SK-N-SH (cell line): ENCODE measurements at regions not wholly inside any gene's neighbourhood (a gene's known extent, or its start where the extent isn't known, plus 50 kb on each side); places are given as distances from the start of the nearest gene placed in this dataset.

Experiments
- CTCF ChIA-PET: fragments of 300-600, 350-600 bp; formaldehyde crosslinking; extraction: SDS; loops from one replicate; lab custom pipeline; 2021; lab: Yijun Ruan, JAX
- POLR2A ChIA-PET: fragments of 350-600 bp; sonication (Branson Sonifier 250); formaldehyde crosslinking; extraction: SDS; loops from one replicate; lab custom pipeline; 2020; ENCODE audit warnings: antibody characterized with exemption, inconsistent platforms; lab: Yijun Ruan, JAX
- DNase-seq: peaks from one replicate; pipeline ENCODE4 v3.0.0; 2012
- H2AFZ ChIP-seq: fragments of 200-600 bp; sonication (generic); 2 replicates; pipeline ENCODE4 v1.8.1; 2016; ENCODE audit warnings: antibody characterized with exemption, mild to moderate bottlenecking, low read depth
- H3F3A ChIP-seq: fragments of 200-600 bp; sonication (generic); replicated peaks from 2 replicates; pipeline ENCODE3; 2016; ENCODE audit warnings: antibody characterized with exemption, mild to moderate bottlenecking; ENCODE audit not compliant: insufficient read depth
- H3K27ac ChIP-seq, 2 experiments: fragments of 200-500 bp in 1 of 2; fragments of 200-600 bp in 1 of 2; sonication (Bioruptor generic) in 1 of 2; sonication (generic), shearing (Covaris generic) in 1 of 2; 2 replicates each; pipeline versions ENCODE4 v1.5.1 to v1.6.1; 2014 to 2016; ENCODE audit warnings: low read depth in 2 of 2, inconsistent platforms in 1 of 2, low read length in 1 of 2, mild to moderate bottlenecking in 1 of 2, mixed read lengths in 1 of 2
- H3K27me3 ChIP-seq: fragments of 200-600 bp; sonication (generic), shearing (Covaris generic); 2 replicates; pipeline ENCODE4 v1.6.1; 2016; ENCODE audit warnings: mixed run types; ENCODE audit not compliant: insufficient read depth
- H3K36me3 ChIP-seq, 2 experiments: fragments of 200-500 bp in 1 of 2; fragments of 200-600 bp in 1 of 2; sonication (Bioruptor generic) in 1 of 2; sonication (generic) in 1 of 2; replicated peaks in 1 of 2; 2 replicates each; pipeline versions ENCODE3 to v1.5.1; 2014 to 2016; ENCODE audit warnings: low read length in 1 of 2, mild to moderate bottlenecking in 1 of 2; ENCODE audit not compliant: insufficient read depth in 2 of 2, control insufficient read depth in 1 of 2
- H3K4me1 ChIP-seq, 2 experiments: fragments of 200-500 bp in 1 of 2; fragments of 200-600 bp in 1 of 2; sonication (Bioruptor generic) in 1 of 2; sonication (generic), shearing (Covaris generic) in 1 of 2; 2 replicates each; pipeline versions ENCODE4 v1.5.1 to v1.6.1; 2014 to 2016; ENCODE audit warnings: low read depth in 1 of 2, low read length in 1 of 2, mixed run types in 1 of 2; ENCODE audit not compliant: insufficient read depth in 2 of 2, control insufficient read depth in 1 of 2
- H3K4me2 ChIP-seq: fragments of 200-600 bp; sonication (generic), shearing (Covaris generic); 2 replicates; pipeline ENCODE4 v1.6.1; 2017; ENCODE audit warnings: mixed run types
- H3K4me3 ChIP-seq, 2 experiments: fragments of 200-500 bp in 1 of 2; fragments of 200-600 bp in 1 of 2; sonication (Bioruptor generic) in 1 of 2; sonication (generic), shearing (Covaris generic) in 1 of 2; 2 replicates each; pipeline versions ENCODE4 v1.5.1 to v1.8.1; 2014 to 2016; ENCODE audit warnings: low read depth in 2 of 2, inconsistent platforms in 1 of 2, low read length in 1 of 2, mild to moderate bottlenecking in 1 of 2, mixed read lengths in 1 of 2, moderate library complexity in 1 of 2
- H3K79me2 ChIP-seq: fragments of 200-600 bp; sonication (generic); 2 replicates; pipeline ENCODE4 v1.8.1; 2017; ENCODE audit warnings: mild to moderate bottlenecking; ENCODE audit not compliant: insufficient read depth
- H3K9ac ChIP-seq: fragments of 200-600 bp; sonication (generic); 2 replicates; pipeline ENCODE4 v1.6.1; 2017; ENCODE audit warnings: mixed run types
- H3K9me2 ChIP-seq: fragments of 200-600 bp; sonication (generic); 2 replicates; pipeline ENCODE4 v1.6.1; 2017; ENCODE audit warnings: mixed run types
- H3K9me3 ChIP-seq: fragments of 200-600 bp; sonication (generic); 2 replicates; pipeline ENCODE4 v1.6.1; 2017; ENCODE audit warnings: mixed run types, mild to moderate bottlenecking, moderate library complexity
- H4K20me1 ChIP-seq: fragments of 200-600 bp; sonication (generic); 2 replicates; pipeline ENCODE4 v1.6.1; 2017; ENCODE audit warnings: mild to moderate bottlenecking, mixed run types; ENCODE audit not compliant: insufficient read depth
- CHD2 ChIP-seq: fragments of 150-350 bp; IDR thresholded peaks from 2 replicates; pipeline ENCODE4 v1.6.1; 2018; ENCODE audit warnings: low read length; ENCODE audit not compliant: partially characterized antibody
- ELF1 ChIP-seq: IDR thresholded peaks from 2 replicates; pipeline ENCODE4 v1.4.0; 2012
- EP300 ChIP-seq, 2 experiments: IDR thresholded peaks; 2 replicates each; pipeline versions ENCODE4 v1.4.0 to v1.6.1; 2012; ENCODE audit warnings: borderline replicate concordance in 1 of 2, low read depth in 1 of 2, low read length in 1 of 2
- EZH2phosphoT487 ChIP-seq: fragments of 200-600 bp; sonication (generic); IDR thresholded peaks from 2 replicates; pipeline ENCODE4 v1.6.1; 2017; ENCODE audit warnings: low read depth, mixed run types, mild to moderate bottlenecking, antibody characterized with exemption, moderate library complexity, borderline replicate concordance
- FOSL2 ChIP-seq: IDR thresholded peaks from 2 replicates; pipeline ENCODE4 v1.4.0; 2012; ENCODE audit warnings: low read depth, mild to moderate bottlenecking, moderate library complexity, borderline replicate concordance
- GABPA ChIP-seq: IDR thresholded peaks from 2 replicates; pipeline ENCODE4 v1.4.0; 2012; ENCODE audit warnings: low read depth, mild to moderate bottlenecking
- IRF3 ChIP-seq: fragments of 150-350 bp; IDR thresholded peaks from 2 replicates; pipeline ENCODE4 v1.6.1; 2016; ENCODE audit warnings: mild to moderate bottlenecking, low read depth, low read length
- MAX ChIP-seq: IDR thresholded peaks from 2 replicates; pipeline ENCODE4 v1.4.0; 2012; ENCODE audit warnings: low read depth
- MXI1 ChIP-seq: IDR thresholded peaks from 2 replicates; pipeline ENCODE4 v1.6.1; 2012; ENCODE audit warnings: mild to moderate bottlenecking, low read depth, low read length, improper control_type of control experiment
- POLR2AphosphoS5 ChIP-seq: IDR thresholded peaks from 2 replicates; pipeline ENCODE4 v1.6.1; 2012; ENCODE audit warnings: low read depth, low read length
- RAD21 ChIP-seq: IDR thresholded peaks from 2 replicates; pipeline ENCODE4 v1.6.1; 2012; ENCODE audit warnings: mild to moderate bottlenecking, low read length
- REST ChIP-seq: IDR thresholded peaks from 2 replicates; pipeline ENCODE4 v1.6.1; 2012; ENCODE audit warnings: mild to moderate bottlenecking, low read depth, low read length, moderate library complexity
- SIN3A ChIP-seq: IDR thresholded peaks from 2 replicates; pipeline ENCODE4 v1.6.1; 2012; ENCODE audit warnings: low read depth, mild to moderate bottlenecking, low read length, moderate library complexity, borderline replicate concordance
- SMC3 ChIP-seq: IDR thresholded peaks from 2 replicates; pipeline ENCODE4 v1.6.1; 2012; ENCODE audit warnings: low read depth, low read length, improper control_type of control experiment
- TAF1 ChIP-seq: IDR thresholded peaks from 2 replicates; pipeline ENCODE4 v1.6.1; 2012; ENCODE audit warnings: low read depth, mild to moderate bottlenecking, low read length, moderate library complexity, borderline replicate concordance
- TCF12 ChIP-seq: IDR thresholded peaks from 2 replicates; pipeline ENCODE4 v1.4.0; 2012
- WGBS: methylation state at CpG from one replicate; pipeline ENCODE4 v1.1.6; 2017; ENCODE audit warnings: low lambda C conversion rate; 5-methylcytosine and 5-hydroxymethylcytosine counted together
- TF ChIP-seq, protein P1 (sequence below): IDR thresholded peaks from 2 replicates; pipeline ENCODE4 v1.4.0; 2012; ENCODE audit warnings: low read depth, borderline replicate concordance
- TF ChIP-seq, protein P2 (sequence below): fragments of 150-350 bp; IDR thresholded peaks from 2 replicates; pipeline ENCODE4 v1.6.1; 2017; ENCODE audit warnings: antibody characterized with exemption, low read length, low read depth, borderline replicate concordance

DNA sequence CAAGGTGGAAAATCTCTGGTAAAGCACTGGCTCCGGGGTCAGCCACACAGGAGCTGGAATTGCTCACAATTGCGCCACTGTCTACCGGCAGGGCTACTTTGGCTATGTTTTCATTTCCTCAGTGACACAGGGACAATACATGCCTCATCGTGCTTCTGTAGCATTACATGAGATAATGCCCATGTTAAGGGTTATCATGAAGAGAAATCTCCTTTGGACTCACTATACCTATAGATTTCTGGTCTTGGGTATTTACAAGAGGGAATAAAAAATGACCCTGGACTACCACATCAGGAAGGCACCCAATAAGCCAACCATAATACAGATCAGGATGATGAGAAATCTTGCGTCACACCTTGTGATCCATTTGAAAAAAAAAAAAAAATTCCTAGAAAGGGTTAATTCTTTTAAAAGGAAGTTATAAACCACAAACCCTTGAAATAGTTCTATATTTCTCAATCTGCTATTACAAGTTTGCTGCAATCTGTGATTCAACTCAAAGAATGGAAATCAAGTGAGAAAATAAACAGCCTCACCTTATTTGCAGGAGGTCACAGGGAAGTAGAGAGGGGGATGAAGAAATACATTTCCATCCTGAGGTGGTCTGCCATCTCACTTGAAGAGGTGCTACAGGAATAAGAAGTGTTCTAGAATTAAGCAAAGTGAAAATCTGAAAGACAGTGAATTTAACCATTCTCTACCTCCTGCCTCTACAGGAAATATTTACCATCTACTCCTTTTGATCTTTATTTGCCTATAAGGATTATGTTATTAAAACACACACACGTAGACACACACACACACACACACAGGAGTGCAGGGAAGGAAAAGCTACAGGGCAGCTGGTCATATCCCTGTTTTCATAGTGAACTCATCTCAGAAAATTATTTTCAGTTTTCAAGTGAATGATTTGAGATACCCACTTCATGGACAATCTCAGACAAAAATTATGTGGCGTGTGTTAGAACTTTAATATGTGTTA, 231.3 kb upstream of the CELF2 start:
- DNase-seq = no peak
- H3K36me3 ChIP-seq = no peaks in the 10 kb centered on the region
- CTCF ChIA-PET = no interaction called here
- H3K4me2 ChIP-seq = no peak overlapping the region
- no peak overlapping the region for H3K4me3 ChIP-seq
- H3K9ac ChIP-seq = no peak overlapping the region
- no peaks in the 10 kb centered on the region for H3K4me1 ChIP-seq
- no peak for TF ChIP-seq MXI1
- no peak for TF ChIP-seq RAD21
- no peak for TF ChIP-seq REST
- no peak for TF ChIP-seq MAX
- no peak for TF ChIP-seq IRF3
- TF ChIP-seq GABPA = no peak
- TF ChIP-seq EZH2phosphoT487 = no peak
- no peak for TF ChIP-seq POLR2AphosphoS5
- TF ChIP-seq SIN3A = no peak
- TF ChIP-seq ELF1 = no peak
- no peak for TF ChIP-seq TCF12
- TF ChIP-seq, all 33 proteins: peak for 0
- POLR2A ChIA-PET = no interaction called here
- Histone ChIP-seq H3K27me3 (no peaks in the 10 kb centered on the region), H3K79me2 (no peaks in the 10 kb centered on the region), H4K20me1 (no peaks in the 10 kb centered on the region), H3F3A (no peaks in the 10 kb centered on the region), H3K9me3 (no peaks in the 10 kb centered on the region), H3K27ac (no peak overlapping the region), H2AFZ (no peak overlapping the region), H3K9me2 (no peaks in the 10 kb centered on the region)
- WGBS = 50% methylated on average over 7 of the region's 7 CpGs

- H3K4me2 ChIP-seq = no peak overlapping the region
- H2AFZ ChIP-seq = peak overlapping the region; percentile 11; the same call in 1 of the 2 replicates
- no peaks in the 10 kb centered on the region for H3F3A ChIP-seq
- CTCF ChIA-PET = no interaction called here
- H3K27ac ChIP-seq = no peak overlapping the region
- H3K27me3 ChIP-seq = no peaks in the 10 kb centered on the region
- DNase-seq = no peak
- peak overlapping the region in 1 of 2 experiments; percentile 13; a peak in 1 of 4 replicates for H3K4me3 ChIP-seq
- no peaks in the 10 kb centered on the region for H3K9me2 ChIP-seq
- H3K79me2 ChIP-seq = no peaks in the 10 kb centered on the region
- no peak overlapping the region for H3K9ac ChIP-seq
- H4K20me1 ChIP-seq = no peaks in the 10 kb centered on the region
- POLR2A ChIA-PET = no interaction called here
- H3K36me3 ChIP-seq = no peaks in the 10 kb centered on the region
- H3K9me3 ChIP-seq = no peaks in the 10 kb centered on the region
- no peaks in the 10 kb centered on the region for H3K4me1 ChIP-seq
- WGBS = 7% methylated on average over 4 of the region's 4 CpGs
- TF ChIP-seq SMC3 = no peak
- TF ChIP-seq MXI1 = no peak
- no peak for TF ChIP-seq GABPA
- no peak for TF ChIP-seq CHD2
- TF ChIP-seq MAX = no peak
- no peak for TF ChIP-seq FOSL2
- TF ChIP-seq, protein P1, sequence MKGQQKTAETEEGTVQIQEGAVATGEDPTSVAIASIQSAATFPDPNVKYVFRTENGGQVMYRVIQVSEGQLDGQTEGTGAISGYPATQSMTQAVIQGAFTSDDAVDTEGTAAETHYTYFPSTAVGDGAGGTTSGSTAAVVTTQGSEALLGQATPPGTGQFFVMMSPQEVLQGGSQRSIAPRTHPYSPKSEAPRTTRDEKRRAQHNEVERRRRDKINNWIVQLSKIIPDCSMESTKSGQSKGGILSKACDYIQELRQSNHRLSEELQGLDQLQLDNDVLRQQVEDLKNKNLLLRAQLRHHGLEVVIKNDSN = no peak
- no peak for TF ChIP-seq POLR2AphosphoS5
- TF ChIP-seq, protein P2, sequence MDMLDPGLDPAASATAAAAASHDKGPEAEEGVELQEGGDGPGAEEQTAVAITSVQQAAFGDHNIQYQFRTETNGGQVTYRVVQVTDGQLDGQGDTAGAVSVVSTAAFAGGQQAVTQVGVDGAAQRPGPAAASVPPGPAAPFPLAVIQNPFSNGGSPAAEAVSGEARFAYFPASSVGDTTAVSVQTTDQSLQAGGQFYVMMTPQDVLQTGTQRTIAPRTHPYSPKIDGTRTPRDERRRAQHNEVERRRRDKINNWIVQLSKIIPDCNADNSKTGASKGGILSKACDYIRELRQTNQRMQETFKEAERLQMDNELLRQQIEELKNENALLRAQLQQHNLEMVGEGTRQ = no peak
- TF ChIP-seq EP300 (IDR thresholded peaks at IDR 0.05; ENCODE audit: borderline replicate concordance in 1 of 2, low read depth in 1 of 2, low read length in 1 of 2) = no peak
- TF ChIP-seq TAF1 = no peak
These were observed 230.1 kb upstream of the CELF2 start for GRCh38 chr10:10787586-10787985.
